KMS-11 (cell line): ENCODE measurements at regions not wholly inside any gene's neighbourhood (a gene's known extent, or its start where the extent isn't known, plus 50 kb on each side); places are given as distances from the start of the nearest gene placed in this dataset.

Experiments
- H2AFZ ChIP-seq: fragments of 200-600 bp; sonication (generic); 2 replicates; pipeline ENCODE4 v1.6.1; 2016; ENCODE audit warnings: antibody characterized with exemption, mixed run types, low read depth
- H3K27ac ChIP-seq: fragments of 200-600 bp; sonication (generic); 2 replicates; pipeline ENCODE4 v1.6.1; 2016; ENCODE audit warnings: mild to moderate bottlenecking, mixed run types
- H3K27me3 ChIP-seq: fragments of 200-600 bp; sonication (generic); 2 replicates; pipeline ENCODE4 v1.6.1; 2017; ENCODE audit warnings: mild to moderate bottlenecking, low read depth, mixed run types, moderate library complexity; ENCODE audit not compliant: insufficient read depth
- H3K36me3 ChIP-seq: fragments of 200-600 bp; sonication (generic); 2 replicates; pipeline ENCODE4 v1.6.1; 2017; ENCODE audit warnings: mild to moderate bottlenecking, mixed run types; ENCODE audit not compliant: insufficient read depth
- H3K4me1 ChIP-seq: fragments of 200-600 bp; sonication (generic); 2 replicates; pipeline ENCODE4 v1.6.1; 2016; ENCODE audit warnings: mild to moderate bottlenecking, low read depth, mixed run types; ENCODE audit not compliant: poor library complexity, severe bottlenecking
- H3K4me2 ChIP-seq: fragments of 200-600 bp; sonication (generic); 2 replicates; pipeline ENCODE4 v1.7.0; 2016; ENCODE audit warnings: mild to moderate bottlenecking, mixed run types
- H3K4me3 ChIP-seq: fragments of 200-600 bp; sonication (generic); IDR thresholded peaks from 2 replicates; pipeline ENCODE4 v1.6.1; 2017; ENCODE audit warnings: low read depth, low read length, mixed read lengths; ENCODE audit not compliant: insufficient read depth
- H3K79me2 ChIP-seq: fragments of 200-600 bp; sonication (generic); 2 replicates; pipeline ENCODE4 v1.6.1; 2016; ENCODE audit warnings: low read depth, mixed run types; ENCODE audit not compliant: insufficient read depth
- H3K9ac ChIP-seq: fragments of 200-600 bp; sonication (generic); 2 replicates; pipeline ENCODE4 v1.6.1; 2016; ENCODE audit warnings: mild to moderate bottlenecking, mixed run types
- H4K20me1 ChIP-seq: fragments of 200-600 bp; sonication (generic); 2 replicates; pipeline ENCODE4 v1.6.1; 2016; ENCODE audit warnings: mild to moderate bottlenecking, mixed run types; ENCODE audit not compliant: insufficient read depth
- TF ChIP-seq, protein P1 (sequence below): fragments of 200-600 bp; sonication (generic); conservative IDR thresholded peaks from 2 replicates; pipeline ENCODE4 v1.6.1; 2017; ENCODE audit warnings: low read depth, mild to moderate bottlenecking, antibody characterized with exemption, low read length, moderate library complexity, mixed read lengths

DNA sequence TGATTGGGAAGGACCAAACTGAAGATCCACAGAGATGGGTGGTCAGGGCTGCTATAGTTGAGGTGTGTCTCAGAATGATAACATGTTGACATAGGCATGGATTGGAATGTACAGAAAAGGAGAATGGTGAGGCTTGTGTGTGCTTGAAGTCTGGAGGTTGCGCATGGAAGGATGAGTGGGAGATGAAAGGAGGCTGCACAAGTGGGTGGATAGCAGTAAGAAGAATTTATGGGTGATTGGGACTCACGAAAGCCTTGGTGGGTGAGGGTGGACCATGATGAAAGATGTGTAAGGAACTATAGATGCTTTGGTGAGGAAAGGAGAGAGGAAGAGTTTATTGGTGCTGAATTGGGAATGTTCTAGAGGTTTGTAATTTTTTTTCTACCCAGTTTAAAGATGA lies 1287.7 kb downstream of the UQCRFS1 start:
- Histone ChIP-seq H3K79me2 (no peaks in the 10 kb centered on the region), H3K9ac (no peak overlapping the region), H3K27me3 (no peaks in the 10 kb centered on the region), H4K20me1 (no peaks in the 10 kb centered on the region), H3K4me1 (no peaks in the 10 kb centered on the region), H2AFZ (no peak overlapping the region), H3K4me2 (no peak overlapping the region), H3K36me3 (no peaks in the 10 kb centered on the region), H3K4me3 (no peak overlapping the region), H3K27ac (no peak overlapping the region)
- TF ChIP-seq, protein P1, sequence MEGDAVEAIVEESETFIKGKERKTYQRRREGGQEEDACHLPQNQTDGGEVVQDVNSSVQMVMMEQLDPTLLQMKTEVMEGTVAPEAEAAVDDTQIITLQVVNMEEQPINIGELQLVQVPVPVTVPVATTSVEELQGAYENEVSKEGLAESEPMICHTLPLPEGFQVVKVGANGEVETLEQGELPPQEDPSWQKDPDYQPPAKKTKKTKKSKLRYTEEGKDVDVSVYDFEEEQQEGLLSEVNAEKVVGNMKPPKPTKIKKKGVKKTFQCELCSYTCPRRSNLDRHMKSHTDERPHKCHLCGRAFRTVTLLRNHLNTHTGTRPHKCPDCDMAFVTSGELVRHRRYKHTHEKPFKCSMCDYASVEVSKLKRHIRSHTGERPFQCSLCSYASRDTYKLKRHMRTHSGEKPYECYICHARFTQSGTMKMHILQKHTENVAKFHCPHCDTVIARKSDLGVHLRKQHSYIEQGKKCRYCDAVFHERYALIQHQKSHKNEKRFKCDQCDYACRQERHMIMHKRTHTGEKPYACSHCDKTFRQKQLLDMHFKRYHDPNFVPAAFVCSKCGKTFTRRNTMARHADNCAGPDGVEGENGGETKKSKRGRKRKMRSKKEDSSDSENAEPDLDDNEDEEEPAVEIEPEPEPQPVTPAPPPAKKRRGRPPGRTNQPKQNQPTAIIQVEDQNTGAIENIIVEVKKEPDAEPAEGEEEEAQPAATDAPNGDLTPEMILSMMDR = no peak

- Histone ChIP-seq H2AFZ (no peak overlapping the region), H4K20me1 (no peaks in the 10 kb centered on the region), H3K9ac (no peak overlapping the region), H3K4me2 (no peak overlapping the region), H3K4me1 (no peaks in the 10 kb centered on the region), H3K27me3 (no peaks in the 10 kb centered on the region), H3K79me2 (no peaks in the 10 kb centered on the region), H3K4me3 (no peak overlapping the region), H3K36me3 (no peaks in the 10 kb centered on the region), H3K27ac (no peak overlapping the region)
- TF ChIP-seq, protein P1 = no peak
Observed at GRCh38 chr19:27922970-27923369, 1290.0 kb downstream of the UQCRFS1 start.

DNA sequence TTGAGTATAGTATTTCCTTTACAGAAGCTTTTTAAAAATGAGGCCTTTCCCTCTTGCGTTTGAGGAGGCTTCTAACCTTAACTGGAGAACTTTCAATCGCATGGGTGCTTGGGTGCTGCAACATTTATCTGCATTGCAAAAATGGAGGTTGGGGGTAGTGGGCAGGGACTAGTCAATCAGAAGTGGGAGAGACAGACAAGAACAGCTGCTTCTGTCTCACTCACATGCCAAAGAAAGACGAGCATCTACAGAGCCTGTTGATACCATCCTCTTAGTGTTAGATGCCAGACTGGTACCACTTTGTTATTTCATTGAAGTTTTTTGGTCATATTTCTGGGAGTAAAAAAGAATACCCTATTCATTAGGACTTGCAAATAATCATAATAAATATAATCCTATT lies 1292.2 kb downstream of the UQCRFS1 start:
- Histone ChIP-seq H3K27ac (no peak overlapping the region), H3K36me3 (no peaks in the 10 kb centered on the region), H4K20me1 (no peaks in the 10 kb centered on the region), H3K4me1 (no peaks in the 10 kb centered on the region), H3K27me3 (no peaks in the 10 kb centered on the region), H3K79me2 (no peaks in the 10 kb centered on the region), H2AFZ (no peak overlapping the region), H3K4me2 (no peak overlapping the region), H3K4me3 (no peak overlapping the region), H3K9ac (no peak overlapping the region)
- TF ChIP-seq, protein P1 = no peak

DNA sequence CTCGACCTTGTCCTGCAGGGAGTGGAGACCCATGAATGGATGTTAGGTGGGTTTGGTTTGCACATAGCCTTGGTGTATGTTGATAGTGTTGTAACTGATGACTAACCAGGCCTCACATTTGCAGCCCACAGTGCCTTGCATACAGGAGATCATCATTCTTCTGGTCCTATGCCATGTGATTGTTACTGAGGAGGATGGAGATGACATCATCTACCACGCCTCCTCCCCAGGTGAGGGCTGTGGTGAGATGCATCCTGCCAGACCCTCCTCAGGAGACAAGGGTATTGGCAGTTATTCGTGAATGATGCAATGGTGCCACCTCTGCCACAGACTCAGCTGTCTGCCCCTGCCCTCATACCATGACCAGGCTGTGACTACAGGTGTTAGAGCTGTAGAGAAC lies 1294.1 kb downstream of the UQCRFS1 start:
- no peak overlapping the region for H3K4me2 ChIP-seq

More for the DNA sequence above, 1294.1 kb downstream of the UQCRFS1 start:
- Histone ChIP-seq H3K79me2 (no peaks in the 10 kb centered on the region), H3K27ac (no peak overlapping the region), H3K27me3 (no peaks in the 10 kb centered on the region), H3K4me1 (no peaks in the 10 kb centered on the region), H2AFZ (no peak overlapping the region), H3K36me3 (no peaks in the 10 kb centered on the region), H4K20me1 (no peaks in the 10 kb centered on the region), H3K4me3 (no peak overlapping the region), H3K9ac (no peak overlapping the region)
- TF ChIP-seq, protein P1 = no peak
